ENCODE measurements at regions not wholly inside any gene's neighbourhood (a gene's known extent, or its start where the extent isn't known, plus 50 kb on each side); places are given as distances from the start of the nearest gene placed in this dataset.
"Not testable (repeated sequence)": the region's sequence is repeated elsewhere in the genome, so short reads cannot be mapped to it uniquely, and the experiment has no call there.

DNA sequence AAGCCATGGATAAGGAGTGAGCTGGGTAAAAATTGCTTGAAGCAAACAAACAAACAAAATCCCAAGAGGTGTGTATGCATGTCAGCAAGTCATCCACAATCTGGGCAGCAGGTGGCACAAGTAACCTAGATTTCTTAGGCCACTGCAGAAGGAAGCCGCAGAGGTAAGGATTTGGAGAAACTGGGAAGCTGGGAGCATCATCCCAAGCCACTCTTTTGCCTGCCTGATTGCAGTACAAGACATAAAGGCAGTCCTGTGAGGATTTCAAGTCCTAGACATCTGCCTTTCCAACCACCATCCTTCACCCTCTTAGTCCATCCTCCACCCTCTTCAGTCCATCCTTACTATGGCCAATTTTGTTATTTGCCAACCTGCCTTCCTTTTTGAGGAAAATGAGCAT lies 67.2 kb upstream of the BMAL1 start:
- no peak overlapping the region for H3K4me3 ChIP-seq (ENCODE audit: low read length)
- no peaks in the 10 kb centered on the region for H3K27me3 ChIP-seq (ENCODE audit: insufficient read depth, low read length)
- no peak overlapping the region for H3K9ac ChIP-seq (ENCODE audit: low read depth, low read length)
- H3K27ac ChIP-seq (ENCODE audit: low read depth, low read length): no peak overlapping the region
- no peaks in the 10 kb centered on the region for H3K9me3 ChIP-seq (ENCODE audit: insufficient read depth, low read depth, low read length)
- H3K36me3 ChIP-seq (ENCODE audit: insufficient read depth, low read length): no peaks in the 10 kb centered on the region
- peaks cover 29% of the 10 kb centered on the region for H3K4me1 ChIP-seq (ENCODE audit: insufficient read depth, low read length)
- 8% methylated on average over 1 of the region's 1 CpG for WGBS

DNA sequence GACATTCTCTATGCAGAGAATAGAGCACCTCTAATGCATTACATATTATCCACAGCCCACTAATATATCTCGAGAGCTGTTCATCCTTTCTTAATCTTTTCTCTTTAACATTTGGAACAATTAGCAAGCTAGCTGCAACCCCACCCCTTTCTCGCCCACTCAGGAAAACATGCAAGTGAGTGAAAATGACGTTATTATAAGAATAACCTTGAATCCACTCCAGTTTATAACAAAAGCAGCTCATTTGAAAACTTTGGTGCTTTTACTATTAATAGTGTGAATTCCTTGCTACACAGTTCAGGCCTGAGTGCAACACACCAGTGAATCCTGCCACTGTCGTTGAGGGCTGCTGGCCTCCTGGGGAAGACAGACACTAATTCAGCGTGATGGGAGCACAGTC lies 63.3 kb upstream of the BMAL1 start:
- Histone ChIP-seq H3K4me3 (ENCODE audit: low read length) (no peak overlapping the region), H3K9me3 (ENCODE audit: insufficient read depth, low read depth, low read length) (no peaks in the 10 kb centered on the region), H3K27me3 (ENCODE audit: insufficient read depth, low read length) (no peaks in the 10 kb centered on the region), H3K9ac (ENCODE audit: low read depth, low read length) (no peak overlapping the region), H3K4me1 (ENCODE audit: insufficient read depth, low read length) (peaks cover 9% of the 10 kb centered on the region; the same call in 1 of the 2 replicates), H3K36me3 (ENCODE audit: insufficient read depth, low read length) (no peaks in the 10 kb centered on the region), H3K27ac (ENCODE audit: low read depth, low read length) (no peak overlapping the region)
- 76% methylated on average over 5 of the region's 5 CpGs for WGBS

DNA sequence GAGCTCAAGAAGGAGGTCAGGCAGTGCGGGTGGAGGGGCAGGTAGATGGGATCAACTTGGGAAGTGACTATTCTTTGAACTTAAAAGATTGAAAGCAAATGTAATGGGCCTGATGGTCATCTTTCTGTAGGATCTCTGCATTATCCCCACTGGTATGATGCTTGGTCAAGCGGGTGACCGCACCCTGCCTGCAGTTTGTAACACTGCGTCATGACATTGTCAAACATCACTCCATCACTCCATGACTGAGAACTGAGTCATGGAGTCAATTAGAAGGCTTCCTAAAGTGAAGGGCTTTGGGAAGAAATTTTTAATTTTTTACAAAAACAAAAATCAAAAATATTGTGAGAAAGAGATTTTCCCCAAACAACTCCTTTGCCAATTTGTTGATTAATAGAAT lies 62.4 kb upstream of the BMAL1 start:
- peaks cover 9% of the 10 kb centered on the region; the same call in 1 of the 2 replicates for H3K4me1 ChIP-seq (ENCODE audit: insufficient read depth, low read length)
- no peaks in the 10 kb centered on the region for H3K9me3 ChIP-seq (ENCODE audit: insufficient read depth, low read depth, low read length)
- H3K4me3 ChIP-seq (ENCODE audit: low read length): no peak overlapping the region
- H3K36me3 ChIP-seq (ENCODE audit: insufficient read depth, low read length): no peaks in the 10 kb centered on the region
- 98% methylated on average over 4 of the region's 4 CpGs for WGBS
- H3K9ac ChIP-seq (ENCODE audit: low read depth, low read length): no peak overlapping the region
- no peak overlapping the region for H3K27ac ChIP-seq (ENCODE audit: low read depth, low read length)
- no peaks in the 10 kb centered on the region for H3K27me3 ChIP-seq (ENCODE audit: insufficient read depth, low read length)

DNA sequence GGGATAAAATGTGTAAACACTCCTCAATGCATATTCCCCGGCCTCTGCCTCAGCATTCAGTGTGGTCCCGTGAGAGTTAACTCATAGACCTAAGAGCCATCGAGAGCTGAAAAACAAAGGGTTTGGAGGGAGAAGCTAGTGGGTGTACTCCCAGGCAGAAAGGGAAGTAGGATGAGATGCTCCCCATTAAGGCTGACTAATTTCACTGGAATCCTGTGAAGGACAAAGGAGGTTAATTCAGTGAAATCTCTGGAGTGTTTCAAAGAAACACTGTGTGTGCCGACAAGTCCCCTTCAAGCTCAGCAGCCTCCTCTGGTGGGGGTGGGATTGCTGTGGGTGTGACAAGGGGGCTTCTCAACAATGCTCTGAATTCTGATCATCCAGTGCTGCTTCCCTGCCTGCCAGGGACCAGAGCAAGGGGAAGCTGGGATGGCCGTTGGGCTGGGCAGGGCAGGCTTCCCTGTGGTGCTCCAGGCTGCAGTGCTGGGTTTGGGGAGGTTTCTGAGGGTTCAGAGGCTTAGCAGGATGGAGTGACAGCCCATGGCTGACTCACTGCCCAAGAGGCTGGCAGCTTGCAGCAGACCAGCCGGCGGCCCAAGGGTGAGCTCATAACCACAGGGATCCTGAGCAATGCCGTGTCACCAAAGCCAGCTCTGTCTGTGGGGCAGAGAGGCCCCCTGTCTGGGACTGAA lies 61.4 kb upstream of the BMAL1 start:
- Histone ChIP-seq H3K4me3 (ENCODE audit: low read length) (no peak overlapping the region), H3K9ac (ENCODE audit: low read depth, low read length) (peak overlapping the region; percentile 61; the same call in 1 of the 2 replicates), H3K9me3 (ENCODE audit: insufficient read depth, low read depth, low read length) (no peaks in the 10 kb centered on the region), H3K27ac (ENCODE audit: low read depth, low read length) (peak overlapping the region; percentile 79), H3K27me3 (ENCODE audit: insufficient read depth, low read length) (no peaks in the 10 kb centered on the region), H3K4me1 (ENCODE audit: insufficient read depth, low read length) (peaks cover 9% of the 10 kb centered on the region; the same call in 1 of the 2 replicates), H3K36me3 (ENCODE audit: insufficient read depth, low read length) (no peaks in the 10 kb centered on the region)
- WGBS: 54% methylated on average over 8 of the region's 8 CpGs

DNA sequence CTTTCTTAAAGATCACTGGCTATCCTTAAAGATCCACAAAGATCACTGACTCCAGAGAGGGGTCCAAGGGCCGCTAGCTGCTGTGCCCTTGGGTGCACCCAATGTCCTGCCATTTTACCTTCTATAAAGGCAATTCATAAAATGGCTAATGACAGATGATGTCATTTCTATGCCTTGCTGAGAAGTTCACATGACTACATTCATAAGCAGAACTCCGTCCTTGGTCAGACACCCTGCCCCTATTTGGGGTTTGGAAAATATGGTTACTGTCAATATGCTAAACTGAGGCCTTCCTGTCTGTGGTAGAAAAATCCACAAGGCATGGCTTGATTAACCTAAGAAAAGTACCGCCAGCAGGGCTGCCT lies 60.9 kb upstream of the BMAL1 start:
- WGBS: 73% methylated on average over 3 of the region's 3 CpGs
- H3K27ac ChIP-seq (ENCODE audit: low read depth, low read length): peak overlapping the region; percentile 79

DNA sequence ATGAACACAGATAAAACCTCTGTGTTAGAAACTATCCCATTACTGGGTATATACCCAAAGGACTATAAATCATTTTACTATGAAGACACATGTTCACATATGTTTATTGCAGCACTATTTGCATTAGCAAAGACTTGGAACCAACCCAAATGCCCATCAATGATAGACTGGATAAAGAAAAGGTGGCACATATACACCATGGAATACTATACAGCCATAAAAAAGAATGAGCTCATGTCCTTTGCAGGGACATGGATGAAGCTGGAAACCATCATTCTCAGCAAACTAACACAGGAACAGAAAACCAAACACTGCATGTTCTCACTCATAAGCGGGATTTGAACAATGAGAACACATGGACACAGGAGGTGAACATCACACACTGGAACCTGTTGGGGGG lies 58.9 kb upstream of the BMAL1 start:
- not testable (repeated sequence) for H3K27ac ChIP-seq (ENCODE audit: low read depth, low read length); H3K4me3 ChIP-seq (ENCODE audit: low read length); H3K9me3 ChIP-seq (ENCODE audit: insufficient read depth, low read depth, low read length); H3K27me3 ChIP-seq (ENCODE audit: insufficient read depth, low read length); H3K9ac ChIP-seq (ENCODE audit: low read depth, low read length); H3K36me3 ChIP-seq (ENCODE audit: insufficient read depth, low read length)
- peaks cover 14% of the 10 kb centered on the region; the same call in 1 of the 2 replicates for H3K4me1 ChIP-seq (ENCODE audit: insufficient read depth, low read length)
- 94% methylated on average over 1 of the region's 1 CpG for WGBS

More for the DNA sequence above, 60.9 kb upstream of the BMAL1 start:
- Histone ChIP-seq H3K36me3 (ENCODE audit: insufficient read depth, low read length) (no peaks in the 10 kb centered on the region), H3K27me3 (ENCODE audit: insufficient read depth, low read length) (no peaks in the 10 kb centered on the region), H3K4me1 (ENCODE audit: insufficient read depth, low read length) (peaks cover 11% of the 10 kb centered on the region; the same call in 1 of the 2 replicates), H3K4me3 (ENCODE audit: low read length) (no peak overlapping the region), H3K9ac (ENCODE audit: low read depth, low read length) (peak overlapping the region; percentile 37; the same call in 1 of the 2 replicates), H3K9me3 (ENCODE audit: insufficient read depth, low read depth, low read length) (no peaks in the 10 kb centered on the region)

DNA sequence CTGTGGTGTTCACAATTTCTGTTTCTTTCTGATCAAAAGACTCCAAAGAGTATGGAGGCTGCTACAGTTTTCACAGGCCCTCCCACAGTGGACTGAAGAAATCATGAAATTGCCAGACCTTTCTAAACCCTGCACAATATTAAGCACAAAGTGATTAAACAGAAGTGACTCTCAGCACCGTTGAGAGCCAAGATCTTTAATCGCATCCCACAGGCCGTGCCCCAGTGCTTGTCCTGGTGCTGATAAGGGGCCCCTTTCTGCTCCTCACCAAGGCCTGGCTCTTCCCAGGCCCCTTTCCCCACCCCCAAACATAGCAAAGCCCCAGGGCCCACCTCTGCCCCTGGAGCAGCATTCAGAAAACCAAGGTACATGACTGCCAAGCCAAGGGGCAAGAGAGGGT lies 57.4 kb upstream of the BMAL1 start:
- Histone ChIP-seq H3K9ac (ENCODE audit: low read depth, low read length) (no peak overlapping the region), H3K4me1 (ENCODE audit: insufficient read depth, low read length) (peaks cover 14% of the 10 kb centered on the region; the same call in 1 of the 2 replicates), H3K27ac (ENCODE audit: low read depth, low read length) (no peak overlapping the region), H3K4me3 (ENCODE audit: low read length) (no peak overlapping the region), H3K27me3 (ENCODE audit: insufficient read depth, low read length) (no peaks in the 10 kb centered on the region), H3K36me3 (ENCODE audit: insufficient read depth, low read length) (no peaks in the 10 kb centered on the region), H3K9me3 (ENCODE audit: insufficient read depth, low read depth, low read length) (no peaks in the 10 kb centered on the region)
- WGBS: 85% methylated on average over 3 of the region's 3 CpGs

DNA sequence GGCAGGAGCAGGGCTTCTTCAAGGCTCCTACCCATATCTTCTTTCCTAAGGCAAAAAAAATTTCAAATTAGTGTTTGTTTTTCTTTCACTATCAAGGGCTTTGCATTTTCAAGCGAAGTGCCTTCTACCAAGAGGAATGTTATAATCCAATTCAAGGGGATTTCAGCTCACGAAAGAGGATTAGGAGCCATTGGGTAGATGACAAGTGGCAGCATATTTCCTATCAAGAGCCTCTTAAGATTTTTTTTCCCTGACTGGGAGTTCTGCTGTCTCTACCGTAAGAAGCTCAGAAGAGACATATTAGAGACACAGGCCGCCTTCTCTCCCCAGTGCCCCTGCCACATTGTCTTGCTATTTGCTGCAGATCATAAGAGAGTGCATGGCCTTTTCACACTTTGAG lies 55.9 kb upstream of the BMAL1 start:
- H3K9ac ChIP-seq (ENCODE audit: low read depth, low read length): no peak overlapping the region
- H3K27me3 ChIP-seq (ENCODE audit: insufficient read depth, low read length): no peaks in the 10 kb centered on the region
- no peak overlapping the region for H3K27ac ChIP-seq (ENCODE audit: low read depth, low read length)
- peaks cover 12% of the 10 kb centered on the region; the same call in 1 of the 2 replicates for H3K4me1 ChIP-seq (ENCODE audit: insufficient read depth, low read length)
- 81% methylated on average over 4 of the region's 4 CpGs for WGBS
- no peak overlapping the region for H3K4me3 ChIP-seq (ENCODE audit: low read length)
- H3K9me3 ChIP-seq (ENCODE audit: insufficient read depth, low read depth, low read length): no peaks in the 10 kb centered on the region
- H3K36me3 ChIP-seq (ENCODE audit: insufficient read depth, low read length): no peaks in the 10 kb centered on the region

DNA sequence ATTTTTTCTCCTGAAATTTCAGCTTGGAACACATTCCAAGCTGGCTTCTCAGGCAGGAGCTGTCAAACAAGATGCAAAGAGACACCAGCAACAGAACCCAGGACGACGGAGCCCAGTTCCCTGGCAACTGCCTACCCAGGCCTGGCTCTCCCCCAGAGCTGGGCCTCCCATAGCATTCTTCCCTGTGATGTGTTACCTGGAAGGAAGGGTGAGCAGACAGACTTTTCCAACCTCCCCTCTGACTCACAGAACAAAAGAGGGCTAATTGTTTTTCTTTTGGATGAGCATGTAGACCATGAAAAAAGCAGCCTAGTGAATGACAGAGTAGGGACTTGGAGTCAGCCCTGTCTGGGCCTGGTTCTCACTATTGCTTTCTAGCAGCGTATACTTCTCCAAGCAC lies 55.3 kb upstream of the BMAL1 start:
- no peaks in the 10 kb centered on the region for H3K9me3 ChIP-seq (ENCODE audit: insufficient read depth, low read depth, low read length)
- H3K27ac ChIP-seq (ENCODE audit: low read depth, low read length): no peak overlapping the region
- peaks cover 7% of the 10 kb centered on the region; the same call in 1 of the 2 replicates for H3K4me1 ChIP-seq (ENCODE audit: insufficient read depth, low read length)
- H3K9ac ChIP-seq (ENCODE audit: low read depth, low read length): no peak overlapping the region
- H3K4me3 ChIP-seq (ENCODE audit: low read length): no peak overlapping the region
- no peaks in the 10 kb centered on the region for H3K36me3 ChIP-seq (ENCODE audit: insufficient read depth, low read length)
- 53% methylated on average over 3 of the region's 3 CpGs for WGBS
- no peaks in the 10 kb centered on the region for H3K27me3 ChIP-seq (ENCODE audit: insufficient read depth, low read length)

DNA sequence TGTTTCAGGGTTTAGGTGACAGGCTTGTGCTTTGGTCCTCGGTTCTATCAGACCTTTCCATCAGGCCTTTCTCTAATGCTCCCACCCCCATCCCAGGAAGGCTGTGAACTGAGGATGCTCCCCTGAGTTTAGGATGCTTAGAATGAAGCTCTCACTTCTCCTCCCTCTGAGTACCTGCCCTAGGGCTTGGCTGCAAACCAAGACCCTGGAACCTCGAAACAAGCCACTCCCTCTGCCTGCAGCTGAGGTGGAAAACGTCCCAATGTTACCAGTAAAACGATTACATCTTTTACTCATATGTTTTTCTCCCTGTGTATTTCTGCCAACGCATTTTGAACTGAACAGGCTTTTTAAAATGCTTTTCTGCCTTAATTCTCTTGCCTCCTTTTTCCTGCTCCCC lies 54.5 kb upstream of the BMAL1 start:
- Histone ChIP-seq H3K9ac (ENCODE audit: low read depth, low read length) (no peak overlapping the region), H3K4me1 (ENCODE audit: insufficient read depth, low read length) (peaks cover 6% of the 10 kb centered on the region; the same call in 1 of the 2 replicates), H3K36me3 (ENCODE audit: insufficient read depth, low read length) (no peaks in the 10 kb centered on the region), H3K27me3 (ENCODE audit: insufficient read depth, low read length) (no peaks in the 10 kb centered on the region), H3K9me3 (ENCODE audit: insufficient read depth, low read depth, low read length) (no peaks in the 10 kb centered on the region), H3K4me3 (ENCODE audit: low read length) (no peak overlapping the region), H3K27ac (ENCODE audit: low read depth, low read length) (no peak overlapping the region)
- 70% methylated on average over 5 of the region's 5 CpGs for WGBS

DNA sequence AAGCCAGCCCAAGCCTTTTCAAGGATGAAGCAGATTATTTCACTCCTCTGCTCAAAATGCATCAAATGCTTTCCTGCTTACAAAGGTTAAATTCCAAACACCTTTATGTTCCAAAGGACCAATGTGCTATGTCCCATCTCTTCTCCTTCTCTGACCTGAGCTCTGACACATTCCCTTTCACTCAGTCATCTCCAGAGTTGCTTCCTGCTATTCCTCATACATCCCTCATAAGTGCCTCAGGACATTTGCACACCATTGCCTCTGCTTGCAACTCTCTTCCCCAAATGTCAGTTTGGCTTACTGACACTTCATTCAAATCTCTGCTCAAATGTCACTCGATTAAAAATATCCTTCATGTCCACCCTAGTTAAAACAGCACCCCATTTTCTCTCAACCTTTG lies 53.3 kb upstream of the BMAL1 start:
- Histone ChIP-seq H3K9me3 (ENCODE audit: insufficient read depth, low read depth, low read length) (no peaks in the 10 kb centered on the region), H3K36me3 (ENCODE audit: insufficient read depth, low read length) (no peaks in the 10 kb centered on the region), H3K4me1 (ENCODE audit: insufficient read depth, low read length) (peaks cover 6% of the 10 kb centered on the region; the same call in 1 of the 2 replicates), H3K9ac (ENCODE audit: low read depth, low read length) (no peak overlapping the region), H3K27ac (ENCODE audit: low read depth, low read length) (no peak overlapping the region), H3K4me3 (ENCODE audit: low read length) (no peak overlapping the region), H3K27me3 (ENCODE audit: insufficient read depth, low read length) (no peaks in the 10 kb centered on the region)
- 90% methylated on average over 1 of the region's 1 CpG for WGBS

Data from HUES64 (cell line).